ENCODE measurements at regions not wholly inside any gene's neighbourhood (a gene's known extent, or its start where the extent isn't known, plus 50 kb on each side); places are given as distances from the start of the nearest gene placed in this dataset.
"Not testable (repeated sequence)": the region's sequence is repeated elsewhere in the genome, so short reads cannot be mapped to it uniquely, and the experiment has no call there.

DNA sequence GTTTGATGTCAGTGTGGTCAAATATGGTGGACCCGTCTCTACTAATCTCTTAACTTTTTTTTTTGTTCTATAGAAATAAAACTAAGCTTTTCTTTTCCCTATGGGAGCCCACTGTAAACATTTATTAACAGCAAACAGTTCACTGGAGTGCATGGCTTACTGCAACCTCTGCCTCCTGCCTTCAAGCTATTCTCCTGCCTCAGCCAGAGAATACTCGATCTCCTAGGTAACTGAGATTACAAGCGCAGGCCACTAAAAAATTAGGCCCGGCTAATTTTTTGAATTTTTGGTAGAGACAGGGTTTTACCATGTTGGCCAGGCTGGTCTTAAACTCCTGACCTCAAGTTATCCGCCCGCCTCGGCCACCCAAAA is 80.0 kb downstream of the PPIAL4G start:
- TF ChIP-seq, protein P1, sequence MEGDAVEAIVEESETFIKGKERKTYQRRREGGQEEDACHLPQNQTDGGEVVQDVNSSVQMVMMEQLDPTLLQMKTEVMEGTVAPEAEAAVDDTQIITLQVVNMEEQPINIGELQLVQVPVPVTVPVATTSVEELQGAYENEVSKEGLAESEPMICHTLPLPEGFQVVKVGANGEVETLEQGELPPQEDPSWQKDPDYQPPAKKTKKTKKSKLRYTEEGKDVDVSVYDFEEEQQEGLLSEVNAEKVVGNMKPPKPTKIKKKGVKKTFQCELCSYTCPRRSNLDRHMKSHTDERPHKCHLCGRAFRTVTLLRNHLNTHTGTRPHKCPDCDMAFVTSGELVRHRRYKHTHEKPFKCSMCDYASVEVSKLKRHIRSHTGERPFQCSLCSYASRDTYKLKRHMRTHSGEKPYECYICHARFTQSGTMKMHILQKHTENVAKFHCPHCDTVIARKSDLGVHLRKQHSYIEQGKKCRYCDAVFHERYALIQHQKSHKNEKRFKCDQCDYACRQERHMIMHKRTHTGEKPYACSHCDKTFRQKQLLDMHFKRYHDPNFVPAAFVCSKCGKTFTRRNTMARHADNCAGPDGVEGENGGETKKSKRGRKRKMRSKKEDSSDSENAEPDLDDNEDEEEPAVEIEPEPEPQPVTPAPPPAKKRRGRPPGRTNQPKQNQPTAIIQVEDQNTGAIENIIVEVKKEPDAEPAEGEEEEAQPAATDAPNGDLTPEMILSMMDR (IDR thresholded peaks at IDR 0.05): not testable (repeated sequence)
- not testable (repeated sequence) for TF ChIP-seq POLR2A (IDR thresholded peaks at IDR 0.05; ENCODE audit: low read depth)

Data from esophagus muscularis mucosa (tissue), 3 donors.